Bronchial epithelial cell (primary cell): ENCODE measurements at regions not wholly inside any gene's neighbourhood (a gene's known extent, or its start where the extent isn't known, plus 50 kb on each side); places are given as distances from the start of the nearest gene placed in this dataset.

ENCODE experiments used
- DNase-seq: peaks from one replicate; pipeline ENCODE4 v3.0.0-alpha.2; 2010; ENCODE audit warnings: low read depth
- FAIRE-seq: peaks from 2 replicates; lab custom pipeline; 2011; peaks lifted over from hg19 to GRCh38; lab: Jason Lieb, UNC
- H3K27me3 ChIP-seq: 2 replicates; pipeline ENCODE4 v1.5.1; 2011; ENCODE audit warnings: low read length; ENCODE audit not compliant: control insufficient read depth, insufficient read depth
- H3K36me3 ChIP-seq: 2 replicates; pipeline ENCODE4 v1.5.1; 2011; ENCODE audit warnings: low read length; ENCODE audit not compliant: control insufficient read depth, insufficient read depth
- H3K4me3 ChIP-seq: 2 replicates; pipeline ENCODE4 v1.5.1; 2011; ENCODE audit warnings: mild to moderate bottlenecking, low read depth, low read length, control low read depth
- TF ChIP-seq, protein P1 (sequence below): IDR thresholded peaks from 2 replicates; pipeline ENCODE4 v1.5.1; 2011; ENCODE audit warnings: mild to moderate bottlenecking, moderate library complexity, low read length, control low read depth, inconsistent platforms; ENCODE audit not compliant: insufficient read depth, severe bottlenecking

DNA sequence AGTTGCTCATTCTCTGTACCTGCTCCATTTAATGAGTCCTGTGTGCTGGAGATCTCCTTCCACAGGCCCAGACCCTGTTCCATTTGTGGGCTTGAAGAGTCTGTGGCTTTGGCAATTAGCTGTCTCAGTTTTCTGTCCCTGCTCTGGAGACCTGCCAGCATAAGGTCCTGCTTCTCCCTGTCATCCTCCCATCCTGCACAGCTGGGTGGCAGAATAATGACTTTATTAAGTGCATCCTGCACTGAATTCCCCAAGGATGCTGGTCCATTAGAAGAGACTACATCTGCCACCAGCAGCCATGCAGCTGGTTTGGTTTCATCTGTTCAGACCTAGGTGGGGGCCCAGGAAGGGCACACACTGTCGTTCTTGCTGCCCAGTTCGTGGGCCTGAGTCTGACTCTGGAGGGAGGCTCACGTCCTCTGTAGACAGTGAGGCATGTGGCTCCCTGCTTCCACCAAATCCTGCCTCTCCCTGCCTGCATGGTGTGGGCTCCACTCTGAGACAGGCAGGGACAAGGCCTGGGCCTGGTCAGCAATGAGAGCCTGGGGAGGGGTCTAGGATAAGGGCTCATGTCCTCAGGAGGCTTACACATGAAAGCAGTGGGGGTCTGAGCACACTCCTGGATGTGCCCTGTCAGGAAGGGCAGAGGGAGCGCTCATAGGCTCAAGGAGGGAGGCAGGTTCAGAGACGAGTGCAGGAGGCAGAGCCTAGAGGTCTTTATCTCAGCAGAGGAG, 78.4 kb upstream of the PRR23E start:
- TF ChIP-seq, protein P1, sequence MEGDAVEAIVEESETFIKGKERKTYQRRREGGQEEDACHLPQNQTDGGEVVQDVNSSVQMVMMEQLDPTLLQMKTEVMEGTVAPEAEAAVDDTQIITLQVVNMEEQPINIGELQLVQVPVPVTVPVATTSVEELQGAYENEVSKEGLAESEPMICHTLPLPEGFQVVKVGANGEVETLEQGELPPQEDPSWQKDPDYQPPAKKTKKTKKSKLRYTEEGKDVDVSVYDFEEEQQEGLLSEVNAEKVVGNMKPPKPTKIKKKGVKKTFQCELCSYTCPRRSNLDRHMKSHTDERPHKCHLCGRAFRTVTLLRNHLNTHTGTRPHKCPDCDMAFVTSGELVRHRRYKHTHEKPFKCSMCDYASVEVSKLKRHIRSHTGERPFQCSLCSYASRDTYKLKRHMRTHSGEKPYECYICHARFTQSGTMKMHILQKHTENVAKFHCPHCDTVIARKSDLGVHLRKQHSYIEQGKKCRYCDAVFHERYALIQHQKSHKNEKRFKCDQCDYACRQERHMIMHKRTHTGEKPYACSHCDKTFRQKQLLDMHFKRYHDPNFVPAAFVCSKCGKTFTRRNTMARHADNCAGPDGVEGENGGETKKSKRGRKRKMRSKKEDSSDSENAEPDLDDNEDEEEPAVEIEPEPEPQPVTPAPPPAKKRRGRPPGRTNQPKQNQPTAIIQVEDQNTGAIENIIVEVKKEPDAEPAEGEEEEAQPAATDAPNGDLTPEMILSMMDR: no peak
- FAIRE-seq (no peak), DNase-seq (no peak)
- Histone ChIP-seq H3K36me3 (no peaks in the 10 kb centered on the region), H3K4me3 (no peak overlapping the region), H3K27me3 (no peaks in the 10 kb centered on the region)

DNA sequence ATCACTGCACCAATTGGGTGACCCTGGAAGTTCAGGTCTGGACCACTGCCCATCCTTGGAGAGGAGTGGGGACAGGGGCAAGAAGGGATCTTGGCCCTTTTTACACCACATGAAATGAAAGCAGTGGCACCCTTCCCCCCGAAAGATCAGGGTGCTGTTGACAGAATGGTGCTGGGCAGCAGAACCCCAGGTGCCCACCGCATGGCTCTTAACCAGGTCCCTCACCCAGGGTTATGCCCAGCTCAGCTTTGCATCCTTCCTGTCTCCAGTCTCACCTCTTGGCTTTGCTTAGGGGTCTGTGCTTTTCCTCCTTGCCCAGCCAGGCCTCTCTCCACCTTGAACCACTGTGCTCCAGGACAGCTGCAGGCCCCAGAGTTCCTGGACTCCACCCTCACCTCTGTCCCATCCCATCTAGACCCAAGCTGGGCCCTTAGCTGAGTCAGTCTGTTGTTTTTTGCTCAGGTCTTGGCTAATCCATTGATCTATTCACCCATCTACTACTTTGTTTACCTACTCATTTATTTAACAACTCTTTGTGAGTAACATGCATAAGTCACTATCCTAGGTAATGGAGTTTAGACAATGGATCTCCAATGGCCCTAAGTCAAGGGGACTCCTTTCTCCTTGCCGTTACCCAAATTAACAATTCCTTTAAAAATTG, 77.1 kb upstream of the PRR23E start:
- no peak for FAIRE-seq
- Histone ChIP-seq H3K36me3 (no peaks in the 10 kb centered on the region), H3K4me3 (no peak overlapping the region), H3K27me3 (no peaks in the 10 kb centered on the region)
- DNase-seq: peak; percentile 12
- TF ChIP-seq, protein P1: no peak

DNA sequence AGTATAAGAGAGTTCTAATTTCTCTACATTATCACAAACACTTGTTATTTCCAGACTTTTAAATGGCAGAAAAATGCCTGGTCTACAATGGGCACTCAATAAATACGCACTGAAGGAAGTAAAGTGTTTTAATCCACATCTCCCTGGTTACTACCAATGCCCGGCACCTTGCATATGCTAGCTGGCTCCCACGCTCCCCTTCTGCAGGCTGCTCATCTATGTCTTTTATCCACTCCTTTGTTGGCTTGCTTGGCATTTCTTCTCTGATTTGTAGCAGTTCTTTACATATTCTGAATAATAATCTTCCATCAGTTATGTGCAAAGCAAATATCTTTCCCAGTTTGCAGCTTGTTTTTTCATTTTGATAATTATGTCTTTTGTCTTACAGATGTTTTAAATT, 74.6 kb upstream of the PRR23E start:
- Histone ChIP-seq H3K27me3 (no peaks in the 10 kb centered on the region), H3K36me3 (no peaks in the 10 kb centered on the region), H3K4me3 (no peak overlapping the region)
- DNase-seq (no peak), FAIRE-seq (no peak)
- TF ChIP-seq, protein P1: no peak

DNA sequence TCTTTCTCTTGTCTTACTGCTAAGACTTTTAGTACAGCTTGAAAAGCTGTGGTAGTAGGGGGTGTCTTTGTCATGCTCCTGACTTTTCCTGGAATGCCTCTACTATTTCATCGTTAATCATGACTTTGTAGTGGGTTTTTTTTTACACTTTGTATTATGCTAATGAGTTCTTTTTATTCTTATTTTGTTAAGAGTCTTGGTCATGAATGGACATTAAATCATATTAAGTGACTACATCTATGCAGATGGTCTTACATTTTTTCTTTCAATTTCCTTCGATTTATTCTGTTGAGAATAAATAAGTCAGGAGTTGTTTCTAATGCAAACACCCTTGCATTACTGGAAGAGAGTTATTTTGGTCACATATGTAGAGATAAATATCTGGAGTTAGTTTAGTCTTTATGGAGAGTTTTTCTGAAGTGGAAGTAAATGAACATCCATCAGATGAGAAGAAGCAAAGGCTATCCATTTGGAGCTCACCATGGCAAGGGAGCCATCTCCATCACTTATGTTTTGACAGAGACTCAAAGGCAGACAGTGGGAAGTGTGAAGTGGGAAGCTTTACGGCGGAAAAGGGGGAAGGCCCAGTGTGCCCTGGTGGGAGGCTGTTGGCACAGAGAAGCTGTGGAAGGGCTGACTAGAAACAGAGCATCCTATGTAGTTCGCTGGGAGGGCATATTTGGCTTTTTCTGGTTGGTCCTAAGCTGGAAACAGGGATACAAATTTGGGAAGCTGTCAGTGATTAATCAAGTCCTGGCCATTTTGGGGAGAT, 73.1 kb upstream of the PRR23E start:
- no peak overlapping the region for H3K4me3 ChIP-seq
- FAIRE-seq: no peak
- no peaks in the 10 kb centered on the region for H3K36me3 ChIP-seq
- DNase-seq: no peak
- TF ChIP-seq, protein P1: no peak
- H3K27me3 ChIP-seq: no peaks in the 10 kb centered on the region

DNA sequence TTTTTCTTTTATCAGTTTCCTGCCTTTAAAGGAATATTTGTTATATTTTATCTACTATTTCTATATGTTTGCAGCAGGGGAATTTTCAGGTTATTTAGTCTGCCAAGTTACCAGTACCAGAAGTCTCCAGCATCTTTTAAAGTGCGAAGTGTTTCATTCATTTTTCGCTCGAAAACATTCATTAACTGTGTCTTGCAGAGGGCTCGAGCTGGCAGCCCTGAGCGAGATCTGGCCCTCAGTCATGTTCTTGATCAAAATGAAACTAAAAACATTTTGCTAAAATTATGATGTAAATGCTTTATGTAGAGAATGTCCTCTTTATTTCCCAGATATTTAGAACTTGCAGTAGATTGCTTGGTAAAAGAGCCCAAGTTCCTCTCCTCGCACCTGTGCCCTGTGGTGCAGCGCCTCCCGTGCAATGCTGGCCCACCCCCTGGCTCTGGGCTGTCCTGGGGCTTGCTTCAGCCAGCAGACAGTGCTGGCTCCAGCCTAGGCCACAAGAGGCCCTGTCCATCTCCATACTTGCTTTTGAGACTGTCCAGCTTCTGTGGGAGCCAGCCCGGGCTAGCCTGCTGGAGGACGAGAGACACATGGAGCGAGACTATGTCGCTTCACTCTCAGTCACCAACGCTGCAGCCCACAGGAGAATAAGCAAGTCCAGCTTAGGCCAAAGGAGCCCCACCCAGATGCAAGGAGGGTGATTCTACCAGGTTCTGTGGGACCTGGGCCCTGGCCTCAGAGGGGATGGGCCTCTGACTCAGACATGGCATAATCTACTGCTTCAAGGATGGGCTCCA, 71.9 kb upstream of the PRR23E start:
- Histone ChIP-seq H3K27me3 (no peaks in the 10 kb centered on the region), H3K4me3 (no peak overlapping the region), H3K36me3 (no peaks in the 10 kb centered on the region)
- TF ChIP-seq, protein P1: no peak
- no peak for DNase-seq
- FAIRE-seq: no peak
